ENCODE measurements at regions not wholly inside any gene's neighbourhood (a gene's known extent, or its start where the extent isn't known, plus 50 kb on each side); places are given as distances from the start of the nearest gene placed in this dataset.
A peak's percentile ranks its signal among the peaks of the same experiment; 100 is the strongest.
"Not testable (repeated sequence)": the region's sequence is repeated elsewhere in the genome, so short reads cannot be mapped to it uniquely, and the experiment has no call there.

GRCh38 chr14:66025779-66026178 lies 460.4 kb upstream of the CCDC196 start:
- no peak for DNase-seq

GRCh38 chr14:66031981-66032380 lies 454.2 kb upstream of the CCDC196 start:
- DNase-seq = not testable (repeated sequence)

GRCh38 chr14:66032800-66033199 lies 453.4 kb upstream of the CCDC196 start:
- no peak for DNase-seq

- no peak for DNase-seq
Observed at GRCh38 chr14:66036547-66036946, 449.6 kb upstream of the CCDC196 start.

- no peak for DNase-seq
Observed at GRCh38 chr14:66037361-66037760, 448.8 kb upstream of the CCDC196 start.

- no peak for DNase-seq
Observed at GRCh38 chr14:66038212-66038611, 448.0 kb upstream of the CCDC196 start.

GRCh38 chr14:66038618-66039017 lies 447.6 kb upstream of the CCDC196 start:
- DNase-seq = no peak

GRCh38 chr14:66039495-66039894 lies 446.7 kb upstream of the CCDC196 start:
- DNase-seq = no peak

GRCh38 chr14:66041582-66041981 lies 444.6 kb upstream of the CCDC196 start:
- DNase-seq = no peak

GRCh38 chr14:66043921-66044320 lies 442.2 kb upstream of the CCDC196 start:
- DNase-seq = no peak

GRCh38 chr14:66045572-66046021 lies 440.6 kb upstream of the CCDC196 start:
- DNase-seq = no peak

GRCh38 chr14:66046035-66046434 lies 440.1 kb upstream of the CCDC196 start:
- no peak for DNase-seq

GRCh38 chr14:66046591-66046990 lies 439.6 kb upstream of the CCDC196 start:
- DNase-seq = no peak

- no peak for DNase-seq
Observed at GRCh38 chr14:66056268-66056907, 429.8 kb upstream of the CCDC196 start.

- no peak for DNase-seq
Observed at GRCh38 chr14:66056926-66057552, 429.1 kb upstream of the CCDC196 start.

- DNase-seq = no peak
Observed at GRCh38 chr14:66065188-66065587, 421.0 kb upstream of the CCDC196 start.

- DNase-seq = peak; percentile 84
Observed at GRCh38 chr14:66066981-66067776, 419.0 kb upstream of the CCDC196 start.

- DNase-seq = no peak
Observed at GRCh38 chr14:66069036-66069435, 417.1 kb upstream of the CCDC196 start.

GRCh38 chr14:66069830-66070541 lies 416.2 kb upstream of the CCDC196 start:
- no peak for DNase-seq

GRCh38 chr14:66070542-66071319 lies 415.4 kb upstream of the CCDC196 start:
- DNase-seq = no peak

GRCh38 chr14:66072190-66073084 lies 413.7 kb upstream of the CCDC196 start:
- DNase-seq = peak; percentile 24
